Ishikawa (cell line): ENCODE measurements at regions not wholly inside any gene's neighbourhood (a gene's known extent, or its start where the extent isn't known, plus 50 kb on each side); places are given as distances from the start of the nearest gene placed in this dataset.

ENCODE experiments used
- CEBPB ChIP-seq: IDR thresholded peaks from 2 replicates; pipeline ENCODE4 v1.6.1; 2012
- CREB1 ChIP-seq: IDR thresholded peaks from 2 replicates; pipeline ENCODE4 v1.6.1; 2012; ENCODE audit warnings: low read depth
- EGR1 ChIP-seq: IDR thresholded peaks from 2 replicates; pipeline ENCODE4 v1.6.1; 2012
- EP300 ChIP-seq: IDR thresholded peaks from 2 replicates; pipeline ENCODE4 v1.6.1; 2012; ENCODE audit warnings: borderline replicate concordance
- FOXM1 ChIP-seq: IDR thresholded peaks from 2 replicates; pipeline ENCODE4 v1.6.1; 2012; ENCODE audit warnings: low read depth, borderline replicate concordance
- NFIC ChIP-seq: IDR thresholded peaks from 2 replicates; pipeline ENCODE4 v1.6.1; 2012
- RAD21 ChIP-seq: IDR thresholded peaks from 2 replicates; pipeline ENCODE4 v1.6.1; 2012; ENCODE audit warnings: low read depth
- TAF1 ChIP-seq: IDR thresholded peaks from 2 replicates; pipeline ENCODE4 v1.6.1; 2012; ENCODE audit warnings: low read depth, mild to moderate bottlenecking
- TCF12 ChIP-seq: IDR thresholded peaks from 2 replicates; pipeline ENCODE4 v1.6.1; 2012; ENCODE audit warnings: low read depth
- TEAD4 ChIP-seq: IDR thresholded peaks from 2 replicates; pipeline ENCODE4 v1.6.1; 2012
- YY1 ChIP-seq: IDR thresholded peaks from 2 replicates; pipeline ENCODE4 v1.6.1; 2012; ENCODE audit warnings: low read depth
- ZBTB7A ChIP-seq: IDR thresholded peaks from 2 replicates; pipeline ENCODE4 v1.6.1; 2012; ENCODE audit warnings: low read depth
- TF ChIP-seq, protein P1 (sequence below): IDR thresholded peaks from 2 replicates; pipeline ENCODE4 v1.6.1; 2012; ENCODE audit warnings: low read depth, mild to moderate bottlenecking
- TF ChIP-seq, protein P2 (sequence below): IDR thresholded peaks from 2 replicates; pipeline ENCODE4 v1.6.1; 2012
- TF ChIP-seq, protein P3 (sequence below): IDR thresholded peaks from 2 replicates; pipeline ENCODE4 v1.6.1; 2012

GRCh38 chr11:32326522-32326921, 108.8 kb downstream of the WT1 start:
- TF ChIP-seq RAD21 = no peak
- TF ChIP-seq FOXM1 = no peak
- TF ChIP-seq ZBTB7A = no peak
- TF ChIP-seq EP300 = no peak
- TF ChIP-seq, protein P1, sequence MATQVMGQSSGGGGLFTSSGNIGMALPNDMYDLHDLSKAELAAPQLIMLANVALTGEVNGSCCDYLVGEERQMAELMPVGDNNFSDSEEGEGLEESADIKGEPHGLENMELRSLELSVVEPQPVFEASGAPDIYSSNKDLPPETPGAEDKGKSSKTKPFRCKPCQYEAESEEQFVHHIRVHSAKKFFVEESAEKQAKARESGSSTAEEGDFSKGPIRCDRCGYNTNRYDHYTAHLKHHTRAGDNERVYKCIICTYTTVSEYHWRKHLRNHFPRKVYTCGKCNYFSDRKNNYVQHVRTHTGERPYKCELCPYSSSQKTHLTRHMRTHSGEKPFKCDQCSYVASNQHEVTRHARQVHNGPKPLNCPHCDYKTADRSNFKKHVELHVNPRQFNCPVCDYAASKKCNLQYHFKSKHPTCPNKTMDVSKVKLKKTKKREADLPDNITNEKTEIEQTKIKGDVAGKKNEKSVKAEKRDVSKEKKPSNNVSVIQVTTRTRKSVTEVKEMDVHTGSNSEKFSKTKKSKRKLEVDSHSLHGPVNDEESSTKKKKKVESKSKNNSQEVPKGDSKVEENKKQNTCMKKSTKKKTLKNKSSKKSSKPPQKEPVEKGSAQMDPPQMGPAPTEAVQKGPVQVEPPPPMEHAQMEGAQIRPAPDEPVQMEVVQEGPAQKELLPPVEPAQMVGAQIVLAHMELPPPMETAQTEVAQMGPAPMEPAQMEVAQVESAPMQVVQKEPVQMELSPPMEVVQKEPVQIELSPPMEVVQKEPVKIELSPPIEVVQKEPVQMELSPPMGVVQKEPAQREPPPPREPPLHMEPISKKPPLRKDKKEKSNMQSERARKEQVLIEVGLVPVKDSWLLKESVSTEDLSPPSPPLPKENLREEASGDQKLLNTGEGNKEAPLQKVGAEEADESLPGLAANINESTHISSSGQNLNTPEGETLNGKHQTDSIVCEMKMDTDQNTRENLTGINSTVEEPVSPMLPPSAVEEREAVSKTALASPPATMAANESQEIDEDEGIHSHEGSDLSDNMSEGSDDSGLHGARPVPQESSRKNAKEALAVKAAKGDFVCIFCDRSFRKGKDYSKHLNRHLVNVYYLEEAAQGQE = no peak
- no peak for TF ChIP-seq TEAD4
- TF ChIP-seq EGR1 = no peak
- TF ChIP-seq YY1 = no peak

- TF ChIP-seq FOXM1 = no peak
- TF ChIP-seq RAD21 = no peak
Measured at GRCh38 chr11:32328392-32328791, 106.9 kb downstream of the WT1 start.

DNA sequence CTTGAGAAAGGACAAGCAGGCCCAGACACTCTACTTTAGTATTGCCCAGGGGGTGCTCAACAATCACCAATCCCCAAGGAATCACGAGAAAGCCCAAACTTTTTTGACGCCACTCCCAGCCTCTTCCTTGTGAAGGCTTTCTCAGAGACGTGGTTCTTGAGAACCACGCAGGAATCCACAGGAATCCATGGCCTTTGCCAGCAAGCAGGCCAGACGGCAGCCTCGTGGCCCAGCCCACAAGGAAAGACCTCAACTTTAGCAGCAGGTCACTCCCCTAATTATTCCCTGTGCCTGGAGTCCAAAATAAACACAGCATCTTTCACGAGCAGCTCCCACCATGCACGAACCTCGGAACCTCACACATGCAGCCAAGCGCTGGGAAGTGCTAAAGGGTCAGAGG, 104.2 kb downstream of the WT1 start:
- TF ChIP-seq CEBPB = no peak
- no peak for TF ChIP-seq YY1
- TF ChIP-seq, protein P1 = no peak
- TF ChIP-seq, protein P2, sequence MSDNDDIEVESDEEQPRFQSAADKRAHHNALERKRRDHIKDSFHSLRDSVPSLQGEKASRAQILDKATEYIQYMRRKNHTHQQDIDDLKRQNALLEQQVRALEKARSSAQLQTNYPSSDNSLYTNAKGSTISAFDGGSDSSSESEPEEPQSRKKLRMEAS = no peak
- TF ChIP-seq CREB1 = no peak
- TF ChIP-seq TCF12 = no peak
- no peak for TF ChIP-seq EP300
- no peak for TF ChIP-seq EGR1

- no peak for TF ChIP-seq YY1
Measured at GRCh38 chr11:32331792-32332191, 103.5 kb downstream of the WT1 start.

DNA sequence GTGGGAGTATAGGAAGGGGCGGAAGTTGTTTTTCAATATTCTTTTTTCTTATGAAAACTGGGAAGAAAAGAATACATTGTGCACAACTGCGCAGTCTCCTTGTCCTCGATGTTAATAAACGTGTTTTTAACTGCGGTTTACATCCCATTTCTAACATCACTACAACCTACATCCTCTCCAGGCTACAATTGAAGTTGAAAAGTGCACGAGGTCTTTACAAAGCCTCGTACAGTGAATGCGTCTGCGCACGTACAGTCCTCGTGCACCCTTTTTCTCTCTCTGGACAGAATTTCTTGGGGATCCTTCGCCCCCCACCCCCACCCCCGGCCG, 102.4 kb downstream of the WT1 start:
- TF ChIP-seq YY1 (no peak), FOXM1 (no peak), EP300 (no peak), TEAD4 (no peak), ZBTB7A (no peak), NFIC (no peak), RAD21 (no peak), CEBPB (no peak), EGR1 (no peak), TCF12 (no peak), TAF1 (no peak), CREB1 (no peak)
- TF ChIP-seq, protein P3, sequence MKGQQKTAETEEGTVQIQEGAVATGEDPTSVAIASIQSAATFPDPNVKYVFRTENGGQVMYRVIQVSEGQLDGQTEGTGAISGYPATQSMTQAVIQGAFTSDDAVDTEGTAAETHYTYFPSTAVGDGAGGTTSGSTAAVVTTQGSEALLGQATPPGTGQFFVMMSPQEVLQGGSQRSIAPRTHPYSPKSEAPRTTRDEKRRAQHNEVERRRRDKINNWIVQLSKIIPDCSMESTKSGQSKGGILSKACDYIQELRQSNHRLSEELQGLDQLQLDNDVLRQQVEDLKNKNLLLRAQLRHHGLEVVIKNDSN = no peak
- TF ChIP-seq, protein P1 = no peak
- TF ChIP-seq, protein P2 = no peak

DNA sequence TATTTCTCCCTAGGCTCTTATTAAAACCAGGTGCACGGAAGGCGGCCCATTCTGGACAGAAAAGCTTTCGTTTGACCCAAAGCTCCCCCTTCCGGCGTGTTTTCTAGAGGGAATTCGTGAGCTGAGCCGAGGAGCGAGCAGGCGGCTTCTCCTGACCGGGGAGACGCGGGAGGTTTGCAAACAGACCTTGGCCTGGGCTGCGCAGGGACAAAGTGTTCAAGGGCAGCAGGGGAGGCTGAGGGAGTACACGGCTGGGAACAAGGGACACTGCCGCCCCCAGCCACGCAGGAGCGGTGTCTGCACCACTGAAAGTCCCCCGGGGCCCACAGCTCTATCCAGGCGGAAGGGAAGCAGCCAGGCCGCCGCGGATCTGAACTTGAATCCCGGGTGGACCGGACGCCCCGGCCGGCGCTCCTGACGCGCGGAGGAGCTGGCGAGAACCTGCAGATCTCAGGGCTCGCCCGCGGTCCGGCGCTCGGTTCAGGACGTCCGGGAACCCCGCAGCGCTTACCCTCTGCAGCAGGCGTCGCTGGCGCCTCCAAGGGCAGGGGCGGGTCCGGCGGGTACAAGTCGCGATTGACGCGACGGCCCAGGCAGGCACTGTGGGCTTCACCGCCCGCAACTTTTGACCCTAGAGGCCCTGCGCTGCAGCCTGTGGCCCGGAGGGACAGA, 101.9 kb downstream of the WT1 start:
- no peak for TF ChIP-seq YY1
- TF ChIP-seq TAF1 = no peak
- TF ChIP-seq TCF12 = no peak
- no peak for TF ChIP-seq CEBPB
- no peak for TF ChIP-seq ZBTB7A
- TF ChIP-seq, protein P3 = no peak
- no peak for TF ChIP-seq EGR1
- no peak for TF ChIP-seq RAD21
- TF ChIP-seq NFIC = no peak
- TF ChIP-seq, protein P2 = no peak
- no peak for TF ChIP-seq FOXM1
